ENCODE measurements at regions not wholly inside any gene's neighbourhood (a gene's known extent, or its start where the extent isn't known, plus 50 kb on each side); places are given as distances from the start of the nearest gene placed in this dataset.

- DNase-seq: no peak
- no peak overlapping the region for H3K4me3 ChIP-seq (ENCODE audit: low read depth in 2 of 2, low read length in 1 of 2)
- H3K27ac ChIP-seq (ENCODE audit: low read depth in 2 of 2, low read length in 1 of 2): no peak overlapping the region
- no peak overlapping the region for H2AFZ ChIP-seq (ENCODE audit: low read depth)
- no peak for TF ChIP-seq FOXM1 (IDR thresholded peaks at IDR 0.05; ENCODE audit: low read depth)
- TF ChIP-seq USF2 (IDR thresholded peaks at IDR 0.05; ENCODE audit: borderline replicate concordance, low read depth, low read length): no peak
- TF ChIP-seq CHD2 (IDR thresholded peaks at IDR 0.05; ENCODE audit: low read length, partially characterized antibody): no peak
- TF ChIP-seq FOSL2 (IDR thresholded peaks at IDR 0.05; ENCODE audit: borderline replicate concordance, low read depth): no peak
- no peak for TF ChIP-seq RFX5 (IDR thresholded peaks at IDR 0.05; ENCODE audit: low read length)
- no peak for TF ChIP-seq NRF1 (IDR thresholded peaks at IDR 0.05; ENCODE audit: low read depth, low read length)
- no peak for TF ChIP-seq ELF1 (IDR thresholded peaks at IDR 0.05)
- no peak for TF ChIP-seq RCOR1 (IDR thresholded peaks at IDR 0.05; ENCODE audit: low read length)
- no peak overlapping the region for H3K4me2 ChIP-seq
- POLR2A ChIA-PET: no interaction called here
- CTCF ChIA-PET: no interaction called here
- H3F3A ChIP-seq (replicated peaks; ENCODE audit: insufficient read depth): no peaks in the 10 kb centered on the region
- no peak overlapping the region for H3K9ac ChIP-seq
- no peaks in the 10 kb centered on the region for H3K27me3 ChIP-seq (ENCODE audit: insufficient read depth)
- H3K9me3 ChIP-seq: no peaks in the 10 kb centered on the region
- 6% methylated on average over 5 of the region's 5 CpGs for WGBS (ENCODE audit: low lambda C conversion rate)
- H4K20me1 ChIP-seq (ENCODE audit: insufficient read depth): no peaks in the 10 kb centered on the region
- H3K79me2 ChIP-seq (ENCODE audit: insufficient read depth): no peaks in the 10 kb centered on the region
- H3K4me1 ChIP-seq (ENCODE audit: control insufficient read depth in 1 of 2, insufficient read depth in 2 of 2, low read depth in 1 of 2, low read length in 1 of 2): no peaks in the 10 kb centered on the region
- no peaks in the 10 kb centered on the region; the same call in 1 of the 2 replicates for H3K9me2 ChIP-seq
- no peaks in the 10 kb centered on the region for H3K36me3 ChIP-seq (replicated peaks in 1 of 2; ENCODE audit: control insufficient read depth in 1 of 2, insufficient read depth in 2 of 2, low read length in 1 of 2)
Observed at GRCh38 chr13:22655106-22655852, 525.5 kb upstream of the SGCG start.

- no peak overlapping the region for H3K9ac ChIP-seq
- CTCF ChIA-PET: no interaction called here
- TF ChIP-seq TAF1 (IDR thresholded peaks at IDR 0.05; ENCODE audit: borderline replicate concordance, low read depth, low read length) (no peak), CTCF (IDR thresholded peaks at IDR 0.05) (no peak), MAX (IDR thresholded peaks at IDR 0.05; ENCODE audit: low read depth) (no peak)
- H2AFZ ChIP-seq (ENCODE audit: low read depth): no peak overlapping the region
- POLR2A ChIA-PET: no interaction called here
- no peak for DNase-seq
- H4K20me1 ChIP-seq (ENCODE audit: insufficient read depth): no peaks in the 10 kb centered on the region
- no peaks in the 10 kb centered on the region for H3K9me3 ChIP-seq
- no peaks in the 10 kb centered on the region for H3K36me3 ChIP-seq (replicated peaks in 1 of 2; ENCODE audit: control insufficient read depth in 1 of 2, insufficient read depth in 2 of 2, low read length in 1 of 2)
- H3K9me2 ChIP-seq: no peaks in the 10 kb centered on the region; the same call in 1 of the 2 replicates
- H3K4me1 ChIP-seq (ENCODE audit: control insufficient read depth in 1 of 2, insufficient read depth in 2 of 2, low read depth in 1 of 2, low read length in 1 of 2): no peaks in the 10 kb centered on the region
- H3K27ac ChIP-seq (ENCODE audit: low read depth in 2 of 2, low read length in 1 of 2): no peak overlapping the region
- H3K27me3 ChIP-seq (ENCODE audit: insufficient read depth): no peaks in the 10 kb centered on the region
- H3F3A ChIP-seq (replicated peaks; ENCODE audit: insufficient read depth): no peaks in the 10 kb centered on the region
- WGBS (ENCODE audit: low lambda C conversion rate): 9% methylated on average over 4 of the region's 4 CpGs
- H3K4me3 ChIP-seq (ENCODE audit: low read depth in 2 of 2, low read length in 1 of 2): no peak overlapping the region
- no peak overlapping the region for H3K4me2 ChIP-seq
- no peaks in the 10 kb centered on the region for H3K79me2 ChIP-seq (ENCODE audit: insufficient read depth)
Observed at GRCh38 chr13:22662771-22663170, 518.0 kb upstream of the SGCG start.

All from SK-N-SH (cell line).